NCI-H2107 treated with DMSO at 0.1 percent for 48 hours (cell line): ENCODE measurements at regions not wholly inside any gene's neighbourhood (a gene's known extent, or its start where the extent isn't known, plus 50 kb on each side); places are given as distances from the start of the nearest gene placed in this dataset.
"Not testable (repeated sequence)": the region's sequence is repeated elsewhere in the genome, so short reads cannot be mapped to it uniquely, and the experiment has no call there.

ENCODE experiments used
- DNase-seq: peaks from one replicate; lab custom pipeline; 2025; ENCODE audit not compliant: unreplicated experiment; lab: John Stamatoyannopoulos, UW

- no peak for DNase-seq
Observed at GRCh38 chr6:11891547-11891946, 112.9 kb upstream of the ADTRP start.

DNA sequence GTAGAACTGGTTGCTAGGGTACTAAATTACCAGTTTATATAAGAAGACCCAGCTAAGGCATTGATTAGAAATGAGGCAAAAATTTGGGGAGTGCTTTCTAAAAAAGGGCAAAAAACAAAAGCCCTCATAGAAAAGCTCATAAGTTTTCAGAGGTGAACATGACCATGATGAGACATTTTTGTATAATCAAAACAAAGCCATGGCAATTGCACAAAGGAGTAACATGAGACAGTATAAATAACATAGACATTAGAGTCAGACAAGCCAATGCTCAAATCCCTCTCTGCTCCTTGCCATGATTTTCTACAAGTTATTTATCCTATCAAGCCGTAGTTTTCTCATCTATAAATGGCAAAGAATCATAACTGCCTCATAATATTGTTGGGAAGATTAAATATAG is 112.2 kb upstream of the ADTRP start:
- no peak for DNase-seq

DNA sequence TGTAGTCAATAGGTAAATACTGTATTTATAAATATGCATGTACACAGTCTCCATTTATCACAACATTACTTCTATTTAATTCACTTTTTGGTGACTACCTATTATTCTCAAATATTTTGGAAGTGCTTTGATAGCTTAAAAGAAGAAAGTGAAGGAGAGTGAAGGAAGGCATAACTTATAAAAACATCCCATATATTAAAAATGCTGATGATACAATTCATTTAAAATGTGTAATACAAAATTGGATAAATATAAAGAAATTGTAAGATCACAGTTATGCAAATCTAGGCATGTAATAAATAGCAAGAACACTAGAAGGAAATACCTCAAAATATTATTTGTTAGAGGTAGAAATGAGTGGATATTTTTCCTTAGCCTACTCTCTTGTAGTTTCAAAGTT is 111.6 kb upstream of the ADTRP start:
- no peak for DNase-seq

DNA sequence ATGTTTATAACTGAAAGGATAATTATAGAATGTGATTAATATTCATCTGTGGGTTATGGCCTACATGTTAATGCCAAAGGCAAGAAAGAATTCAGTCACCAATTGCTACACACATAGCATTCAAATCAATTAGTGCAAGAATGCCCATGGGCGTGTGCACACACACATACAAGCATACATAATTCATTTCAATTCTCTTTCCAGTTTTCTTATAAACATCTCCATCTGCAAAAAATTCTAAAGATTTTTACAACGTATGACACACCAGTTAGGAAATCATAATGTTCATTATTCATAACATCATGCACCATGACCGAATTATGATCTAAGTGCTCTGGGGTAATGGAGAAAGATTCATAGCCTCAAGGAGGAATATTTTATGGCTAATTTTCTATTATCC is 111.0 kb upstream of the ADTRP start:
- no peak for DNase-seq

GRCh38 chr6:11888727-11889126 is 110.1 kb upstream of the ADTRP start:
- no peak for DNase-seq

DNA sequence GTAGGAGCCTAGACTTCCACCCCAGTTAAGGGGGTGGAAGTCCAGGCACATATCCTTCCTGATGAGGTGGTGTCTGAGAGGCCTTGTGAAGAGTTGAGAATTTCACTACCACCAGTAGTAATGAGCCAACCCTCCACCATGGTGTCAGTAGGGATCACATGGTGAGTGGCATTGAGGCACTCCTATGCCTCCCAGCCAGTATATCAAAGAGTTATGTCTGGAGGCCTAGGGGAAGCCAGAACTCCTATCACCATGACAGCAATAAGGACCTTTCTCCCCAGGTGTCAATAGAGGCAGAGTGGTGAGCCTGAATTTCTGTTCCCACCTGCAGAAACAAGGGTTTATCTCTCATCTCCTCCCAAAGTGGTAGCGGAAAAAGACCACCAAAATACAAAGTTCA is 106.6 kb upstream of the ADTRP start:
- no peak for DNase-seq

DNA sequence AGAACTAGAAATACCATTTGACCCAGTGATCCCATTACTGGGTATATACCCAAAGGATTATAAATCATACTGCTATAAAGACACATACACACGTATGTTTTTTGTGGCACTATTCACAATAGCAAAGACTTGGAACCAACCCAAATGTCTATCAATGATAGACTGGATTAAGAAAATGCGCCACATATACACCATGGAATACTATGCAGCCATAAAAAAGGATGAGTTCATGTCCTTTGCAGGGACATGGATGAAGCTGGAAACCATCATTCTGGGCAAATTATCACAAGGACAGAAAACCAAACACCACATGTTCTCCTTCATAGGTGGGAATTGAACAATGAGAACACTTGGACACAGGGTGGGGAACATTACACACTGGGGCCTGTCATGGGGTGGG is 104.9 kb upstream of the ADTRP start:
- not testable (repeated sequence) for DNase-seq

DNA sequence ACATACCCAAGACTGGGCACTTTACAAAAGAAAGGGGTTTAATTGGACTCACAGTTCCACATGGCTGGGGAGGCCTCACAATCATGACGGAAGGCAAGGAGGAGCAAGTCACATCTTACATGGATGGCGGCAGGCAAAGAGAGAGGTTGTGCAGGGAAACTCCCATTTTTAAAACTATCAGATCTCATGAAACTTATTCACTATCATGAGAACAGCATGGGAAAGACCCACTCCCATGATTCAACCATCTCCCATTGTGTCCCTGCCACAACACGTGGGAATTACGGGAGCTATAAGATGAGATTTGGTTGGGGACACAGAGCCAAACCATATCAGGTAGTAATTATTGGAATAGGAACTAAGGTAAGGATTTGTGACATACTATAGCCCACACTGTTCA is 101.6 kb upstream of the ADTRP start:
- not testable (repeated sequence) for DNase-seq

- DNase-seq: no peak
Observed at GRCh38 chr6:11878735-11879134, 100.1 kb upstream of the ADTRP start.

- DNase-seq: no peak
Observed at GRCh38 chr6:11878029-11878428, 99.4 kb upstream of the ADTRP start.

DNA sequence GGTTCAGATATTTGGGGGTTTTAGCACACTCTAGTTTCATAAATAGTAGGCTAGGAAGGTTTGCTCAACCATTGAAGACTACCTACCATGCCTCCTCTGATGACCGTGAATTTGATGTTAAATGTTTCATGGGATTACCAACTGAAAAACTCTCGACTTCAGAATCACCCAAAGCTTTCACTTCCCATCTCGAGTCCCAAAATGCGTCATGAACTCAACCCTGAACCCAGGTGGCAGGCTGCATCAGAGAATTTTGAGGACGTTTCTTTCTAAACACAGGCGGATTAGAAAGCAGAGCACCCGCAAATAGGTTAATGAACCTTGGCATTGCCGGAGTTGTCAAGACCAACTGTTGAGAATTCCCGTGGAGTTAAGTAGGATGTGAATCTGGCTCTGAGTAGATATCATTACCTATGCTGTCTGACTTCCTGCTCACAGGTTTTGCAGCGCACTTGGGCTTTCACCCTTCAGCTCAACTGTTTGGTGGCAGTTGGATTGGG is 98.4 kb upstream of the ADTRP start:
- DNase-seq: no peak

GRCh38 chr6:11875325-11876109 is 96.9 kb upstream of the ADTRP start:
- no peak for DNase-seq

DNA sequence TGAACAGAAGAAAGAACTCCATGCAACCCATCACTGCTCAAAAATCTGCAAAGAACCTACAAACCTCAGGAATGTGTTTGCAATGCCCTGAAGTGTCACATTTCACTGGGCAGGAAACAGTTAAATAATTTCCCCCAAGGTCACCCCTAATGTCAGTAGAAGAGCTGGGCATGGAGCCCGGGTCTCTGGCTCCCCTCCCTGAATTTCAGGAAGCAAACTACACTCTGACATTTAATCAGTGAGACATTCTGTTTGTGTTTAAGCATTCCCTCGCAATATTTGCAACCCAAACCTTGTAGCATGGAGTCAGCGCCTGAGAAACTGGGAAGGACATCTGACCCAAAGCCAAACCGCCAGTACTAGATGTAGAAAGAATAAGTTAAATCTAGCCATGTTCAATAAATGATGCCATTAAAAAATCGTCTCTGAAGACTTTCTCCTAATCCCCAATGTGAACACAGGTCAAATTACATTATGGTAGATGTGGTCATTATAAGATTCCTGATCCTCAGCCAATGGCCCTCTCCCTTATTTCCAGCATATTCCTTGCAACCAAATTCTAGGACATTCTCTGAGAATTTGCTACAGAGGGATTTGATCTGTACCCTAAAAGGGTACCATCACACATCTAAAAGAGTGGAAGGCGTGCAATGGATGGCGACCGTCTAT is 91.2 kb upstream of the ADTRP start:
- no peak for DNase-seq

DNA sequence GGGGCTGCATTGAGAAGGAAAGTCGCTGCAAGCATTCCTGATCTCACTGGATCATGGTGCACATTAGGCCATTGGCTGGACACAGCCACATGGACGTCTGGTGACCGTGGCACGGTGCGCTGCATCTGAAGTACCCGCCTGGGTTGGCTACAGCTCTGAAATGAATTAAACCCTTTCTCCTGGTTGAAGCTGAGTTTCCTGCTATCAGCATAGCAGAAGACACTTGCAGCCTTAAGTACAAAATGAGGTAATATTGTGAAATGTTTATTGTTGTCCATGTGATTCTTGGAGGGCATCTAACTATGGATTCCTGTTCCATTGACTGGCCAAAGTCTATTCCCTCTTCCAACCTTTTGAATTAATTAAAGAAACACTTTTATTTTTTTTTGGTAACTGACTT is 89.8 kb upstream of the ADTRP start:
- no peak for DNase-seq

DNA sequence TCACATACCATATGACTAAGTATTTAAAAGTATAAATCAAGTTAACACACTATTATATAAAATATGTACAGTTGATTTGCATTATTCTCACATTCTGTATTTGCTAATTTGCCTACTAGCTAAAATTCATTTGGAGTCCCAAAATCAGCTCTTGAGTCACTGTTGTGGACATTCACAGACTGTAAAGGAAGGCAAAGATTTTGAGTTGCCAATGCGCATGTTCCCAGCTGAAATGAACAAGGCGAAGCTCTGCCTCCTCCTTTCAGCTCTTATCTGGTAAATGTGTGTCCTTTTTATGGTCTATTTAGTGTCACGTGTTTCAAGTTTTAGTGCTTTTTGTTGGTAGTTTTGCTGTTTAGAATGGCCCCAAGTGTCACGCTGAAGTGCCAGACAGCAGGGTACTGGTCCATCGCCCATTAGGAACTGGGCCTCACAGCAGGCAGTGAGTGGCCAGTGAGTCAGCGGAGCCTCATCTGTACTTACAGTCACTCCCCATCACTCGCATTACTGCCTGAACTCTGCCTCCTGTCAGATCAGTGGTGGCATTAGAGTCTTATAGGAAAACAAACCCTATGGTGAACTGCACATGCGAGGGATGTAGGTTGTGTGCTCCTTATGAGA is 87.2 kb upstream of the ADTRP start:
- no peak for DNase-seq

- DNase-seq: no peak
Observed at GRCh38 chr6:11858439-11858838, 79.8 kb upstream of the ADTRP start.

DNA sequence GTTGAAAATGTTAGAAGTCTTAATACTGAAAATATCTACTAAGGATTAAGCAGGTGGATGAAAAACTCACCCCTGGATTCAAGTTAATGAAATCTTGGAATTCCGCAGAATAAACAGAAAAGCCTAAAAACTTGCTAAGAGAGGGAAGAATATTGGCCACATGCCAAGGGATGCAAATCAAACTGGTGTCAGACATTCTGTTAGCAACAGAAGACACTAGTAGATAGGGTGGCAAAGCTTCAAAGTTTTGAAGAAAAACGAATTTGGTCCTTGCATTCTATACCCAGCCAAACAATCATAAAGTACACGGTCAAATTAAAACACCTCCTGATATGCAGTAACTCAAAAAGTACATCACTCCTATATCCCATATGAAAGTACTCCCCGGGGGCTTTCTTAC is 77.1 kb upstream of the ADTRP start:
- DNase-seq: no peak

- no peak for DNase-seq
Observed at GRCh38 chr6:11854408-11855165, 76.0 kb upstream of the ADTRP start.

DNA sequence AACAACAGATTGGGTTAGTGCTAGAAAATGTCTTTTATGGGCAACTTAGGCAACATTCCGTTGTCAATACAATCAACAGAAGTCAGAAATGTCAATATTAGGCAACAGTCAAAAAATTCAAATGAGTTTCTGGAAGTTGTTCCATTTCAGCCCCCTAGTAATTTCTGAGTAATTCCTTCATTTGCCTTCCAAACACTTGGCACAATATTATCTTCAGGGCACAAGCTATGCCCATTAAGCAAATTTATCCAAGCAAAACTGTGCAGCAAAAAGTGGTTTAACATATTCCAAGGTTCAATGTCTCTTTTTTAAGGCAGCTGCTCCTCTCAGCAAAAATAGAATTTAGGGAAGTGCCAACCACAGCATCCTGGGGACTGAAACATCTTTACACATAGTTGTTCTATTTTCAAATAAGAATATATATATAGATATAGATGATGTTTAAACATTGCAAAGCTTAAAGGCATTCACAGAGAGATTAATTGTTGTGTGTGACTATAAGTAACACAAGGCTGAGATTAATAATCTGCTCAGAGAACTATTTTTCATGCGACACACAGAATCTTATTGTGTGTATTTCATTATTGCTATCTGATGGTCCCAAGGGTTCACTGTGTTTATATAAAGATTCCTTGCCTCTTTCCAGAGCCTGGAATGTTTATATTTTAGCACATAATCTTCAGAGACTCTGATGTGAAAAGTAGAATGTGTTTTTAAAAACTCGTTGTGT is 75.2 kb upstream of the ADTRP start:
- DNase-seq: no peak

GRCh38 chr6:11852061-11852651 is 73.6 kb upstream of the ADTRP start:
- DNase-seq: no peak
